ENCODE measurements at regions not wholly inside any gene's neighbourhood (a gene's known extent, or its start where the extent isn't known, plus 50 kb on each side); places are given as distances from the start of the nearest gene placed in this dataset.

DNA sequence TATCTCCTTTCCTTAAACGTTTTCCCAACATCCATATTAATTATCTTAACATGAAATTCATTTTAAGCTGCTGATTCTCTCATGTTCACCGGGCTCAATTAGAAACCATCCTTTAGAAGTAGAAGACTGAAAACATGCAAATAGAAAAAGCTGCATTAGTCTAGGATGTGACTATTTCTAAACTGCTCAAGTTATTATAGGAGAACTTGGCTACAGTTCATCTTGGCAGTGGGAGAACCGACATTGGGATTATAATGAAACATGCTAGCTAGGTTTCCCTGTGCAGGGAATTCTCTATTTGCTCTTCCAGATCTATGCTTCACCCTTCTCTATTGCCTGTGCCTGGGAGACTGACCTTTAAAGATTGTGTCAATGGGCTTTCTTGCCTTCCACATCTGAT lies 151.0 kb upstream of the PPARGC1A start:
- DNase-seq, result no peak

DNA sequence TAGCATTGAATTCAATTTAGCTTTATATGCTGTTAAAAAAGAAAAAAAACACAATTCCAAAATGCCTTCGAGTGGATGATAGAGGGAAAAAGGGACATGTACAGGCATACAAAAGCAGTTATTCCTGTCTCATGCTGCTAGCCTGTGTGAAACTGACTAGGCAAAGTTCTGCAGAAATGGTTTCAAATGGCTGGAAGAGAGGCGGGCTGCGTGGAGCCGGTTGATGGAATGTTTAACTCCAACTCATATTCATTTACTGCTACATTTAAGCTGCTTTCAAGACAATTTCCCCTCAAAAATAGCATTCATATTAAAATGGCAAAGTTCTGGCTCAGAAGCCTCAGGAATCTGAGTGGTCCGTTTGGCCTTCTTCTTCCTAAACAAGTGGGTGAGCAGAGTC lies 143.8 kb upstream of the PPARGC1A start:
- no peak for DNase-seq

DNA sequence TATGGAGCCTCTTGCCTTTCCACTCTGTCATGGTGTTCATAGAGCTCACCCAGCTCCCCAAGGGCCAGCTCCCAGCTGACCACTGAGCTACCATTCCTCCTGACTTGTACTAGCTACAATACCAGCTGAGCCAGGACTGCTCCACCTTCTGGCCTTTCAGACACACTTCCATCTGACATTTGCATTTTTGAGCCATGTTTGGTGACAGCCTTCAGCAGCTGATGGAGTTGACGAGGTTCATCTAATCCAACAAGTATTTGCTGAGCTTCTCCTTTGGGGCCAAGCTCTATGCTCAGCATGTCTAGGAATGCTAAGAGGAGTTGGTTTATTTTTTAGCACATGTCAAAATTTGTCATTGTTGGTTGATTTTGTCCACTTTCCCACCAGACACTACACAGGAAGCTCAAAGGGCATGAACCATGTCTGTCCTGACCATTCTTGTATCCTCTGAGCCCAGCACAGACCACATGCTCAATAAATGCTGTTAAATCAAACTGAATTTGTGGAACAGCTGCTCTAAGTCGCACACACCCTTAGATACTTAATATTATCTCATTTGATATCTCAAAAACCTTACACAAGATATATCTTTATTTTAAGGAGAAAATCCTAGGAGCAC lies 142.6 kb upstream of the PPARGC1A start:
- no peak for DNase-seq

DNA sequence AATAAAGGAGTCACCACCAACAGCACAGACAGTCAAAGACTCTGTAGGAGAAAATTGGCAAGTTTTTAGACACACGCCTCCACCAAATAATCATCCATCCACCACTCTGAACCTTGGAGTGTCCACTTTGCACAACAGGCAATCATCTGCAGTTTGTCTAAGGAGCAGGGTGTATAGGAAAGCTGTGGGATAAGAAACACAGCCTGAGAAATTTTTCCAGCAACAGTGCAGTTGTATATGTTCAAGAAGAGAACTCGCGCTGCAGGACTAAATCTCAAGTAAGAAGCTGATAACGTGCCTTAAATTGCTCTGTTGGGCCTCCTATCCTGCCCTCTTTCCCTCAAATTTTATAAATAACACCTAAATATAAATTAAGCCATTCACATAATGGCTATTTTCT lies 136.7 kb upstream of the PPARGC1A start:
- DNase-seq, result no peak

DNA sequence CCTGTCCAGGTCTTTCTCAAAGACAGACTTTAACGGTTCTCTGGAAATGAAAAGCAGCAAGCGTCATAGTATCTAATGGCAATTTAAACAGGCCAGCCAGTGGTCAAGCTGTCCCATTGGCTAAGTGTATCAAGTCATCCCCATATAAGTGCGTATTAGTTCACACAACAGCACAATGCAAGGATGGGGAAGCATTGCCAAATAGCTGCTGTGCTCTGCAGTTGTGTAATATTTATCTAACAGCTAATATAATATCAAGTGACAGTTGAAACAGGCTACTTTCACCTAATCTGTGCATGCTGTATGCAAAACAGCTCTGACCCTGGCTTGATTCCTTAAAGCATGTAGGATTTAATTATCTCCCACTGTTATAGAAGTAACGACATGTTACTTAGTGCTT lies 134.8 kb upstream of the PPARGC1A start:
- no peak for DNase-seq

DNA sequence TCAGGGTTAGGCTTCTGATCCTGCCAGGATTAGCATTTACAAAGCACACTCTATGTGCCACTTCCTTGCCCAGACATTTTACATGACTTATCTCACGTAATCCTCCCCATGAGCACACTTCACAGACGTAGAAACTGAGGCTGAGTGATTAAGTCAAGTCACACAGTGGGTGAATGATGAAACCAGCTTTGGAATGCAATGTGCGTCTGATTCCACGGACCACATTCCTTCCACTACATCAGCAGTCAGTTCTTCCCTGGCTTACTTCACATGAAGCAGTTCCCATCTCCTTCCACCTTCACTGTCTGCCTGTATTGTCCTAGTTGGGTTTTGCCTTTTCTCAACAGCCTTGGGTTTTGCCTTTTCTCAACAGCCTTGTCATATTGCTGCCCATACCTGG lies 134.3 kb upstream of the PPARGC1A start:
- no peak for DNase-seq

DNA sequence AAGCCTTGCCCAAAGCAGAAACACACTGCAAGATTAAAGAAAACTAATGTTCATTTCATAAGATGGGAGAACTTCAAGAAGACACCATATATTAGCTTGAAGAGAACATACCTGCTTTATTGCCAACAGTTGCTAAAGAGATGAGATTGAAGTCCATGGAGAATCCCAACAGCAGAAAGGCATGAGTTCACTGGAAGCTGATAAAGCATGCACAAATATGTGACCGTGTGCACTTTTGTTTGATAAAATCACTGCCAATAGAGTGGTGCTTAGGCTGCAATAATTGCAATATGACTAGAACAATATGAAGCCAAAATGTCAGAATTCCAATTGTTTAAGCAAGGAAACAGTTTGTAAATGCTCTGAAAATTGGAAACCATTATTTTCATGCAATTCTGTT lies 125.9 kb upstream of the PPARGC1A start:
- no peak for DNase-seq

DNA sequence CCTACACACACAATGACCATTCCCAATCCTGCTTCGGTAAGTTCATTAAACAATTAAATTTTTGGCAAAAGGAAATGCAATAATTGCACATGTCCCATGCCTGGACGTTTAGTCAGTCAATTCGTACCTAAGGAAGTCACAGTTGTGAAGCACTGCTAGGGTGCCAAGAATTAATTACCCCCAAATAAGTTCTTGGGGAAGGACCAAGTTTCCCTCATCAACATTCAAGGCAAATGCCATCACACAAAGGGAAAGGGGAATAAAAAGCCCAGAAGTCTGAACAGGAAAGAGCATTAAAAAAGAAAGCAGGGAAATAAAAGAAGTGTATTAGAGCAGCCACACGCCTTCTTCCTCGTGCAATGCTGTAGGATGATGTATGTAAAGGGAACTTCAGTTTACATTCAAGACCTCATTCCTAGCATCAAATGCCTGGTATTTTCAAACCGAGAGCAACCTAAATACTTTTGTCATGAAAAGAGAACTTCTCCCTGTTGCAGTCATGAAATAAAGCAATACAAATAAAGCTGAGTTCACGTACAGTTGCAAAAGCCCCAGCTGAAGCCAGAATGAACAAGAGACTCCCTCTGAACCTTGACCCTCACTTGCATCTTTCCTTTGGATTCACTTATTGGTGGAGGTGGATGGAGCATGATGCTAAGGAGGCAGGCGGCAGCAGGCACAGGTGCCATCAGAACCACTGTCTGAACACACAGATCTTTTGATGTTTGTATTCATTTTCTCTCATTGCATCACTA lies 124.0 kb upstream of the PPARGC1A start:
- DNase-seq, result no peak

DNA sequence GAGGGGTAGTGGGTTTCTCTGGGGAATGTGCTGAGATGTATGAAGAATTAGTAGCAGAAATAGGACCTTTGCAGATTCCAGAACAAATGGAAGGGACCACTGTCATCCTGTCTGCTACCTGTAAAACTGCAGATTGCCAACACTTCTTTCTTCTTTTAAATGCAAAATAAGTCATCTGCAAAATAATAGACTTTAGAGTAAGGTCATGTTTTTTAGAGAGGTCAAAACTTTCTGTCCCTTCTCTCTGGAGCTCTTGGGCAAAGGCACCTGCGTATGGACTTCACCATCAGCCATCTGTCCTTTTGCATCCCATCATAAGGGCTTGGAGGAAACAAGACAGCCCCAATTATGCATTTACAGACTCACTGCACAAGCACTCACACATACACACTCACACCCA lies 121.1 kb upstream of the PPARGC1A start:
- no peak for DNase-seq

DNA sequence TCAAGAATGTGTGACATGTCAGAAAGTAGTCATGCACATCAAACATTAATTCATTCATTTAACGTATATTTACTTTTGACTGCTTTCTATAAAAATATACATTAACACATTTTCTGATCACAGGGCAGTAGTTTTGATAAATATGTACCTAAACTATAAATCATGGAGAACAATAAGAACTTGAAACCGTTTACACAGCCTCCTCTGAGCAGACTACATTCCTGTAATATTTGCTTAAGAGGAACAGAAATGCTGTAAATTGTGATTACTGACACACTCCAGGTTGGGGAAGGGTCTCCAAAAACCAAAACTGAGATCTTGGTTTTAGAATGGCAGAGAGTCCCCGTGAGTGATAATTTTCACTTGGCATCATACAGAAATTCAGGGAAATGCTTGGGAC lies 120.7 kb upstream of the PPARGC1A start:
- DNase-seq, result no peak

DNA sequence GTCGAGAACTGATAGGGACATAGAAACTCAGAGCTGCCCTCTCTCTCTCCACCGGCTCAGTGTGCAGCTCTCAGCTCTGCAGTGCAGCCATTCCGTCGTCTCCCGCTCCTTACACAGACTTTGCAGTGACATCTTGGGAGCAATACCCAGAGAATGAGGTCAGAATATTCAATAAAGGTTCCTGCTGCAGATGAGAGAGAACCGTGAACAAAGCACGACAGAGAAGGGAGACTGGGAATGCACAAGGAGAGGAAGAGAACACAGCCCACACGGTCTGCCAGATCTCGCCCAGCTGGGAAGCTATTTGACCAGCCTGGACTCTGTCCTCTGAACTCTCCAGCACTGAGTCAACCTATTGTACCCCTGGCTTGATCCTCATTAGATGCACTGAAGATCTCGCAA lies 118.0 kb upstream of the PPARGC1A start:
- no peak for DNase-seq

DNA sequence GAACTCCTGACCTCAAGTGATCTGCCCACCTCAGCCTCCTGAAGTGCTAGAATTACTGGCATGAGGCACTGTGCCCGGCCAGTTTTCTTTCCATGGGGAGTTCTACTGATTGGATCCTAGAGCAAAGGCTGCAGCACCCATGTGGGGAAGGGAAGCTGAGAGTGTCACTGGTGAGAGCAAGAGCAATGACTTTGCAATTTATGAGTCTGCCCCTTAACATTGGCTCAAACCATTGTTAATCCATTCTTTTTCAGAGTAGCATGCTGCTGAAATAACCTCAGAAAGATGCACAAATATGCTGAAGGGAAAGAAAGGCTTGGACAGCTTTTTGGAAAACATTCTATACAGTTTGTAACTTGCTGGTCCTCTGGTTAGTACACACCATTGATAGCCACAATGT lies 116.4 kb upstream of the PPARGC1A start:
- no peak for DNase-seq

DNA sequence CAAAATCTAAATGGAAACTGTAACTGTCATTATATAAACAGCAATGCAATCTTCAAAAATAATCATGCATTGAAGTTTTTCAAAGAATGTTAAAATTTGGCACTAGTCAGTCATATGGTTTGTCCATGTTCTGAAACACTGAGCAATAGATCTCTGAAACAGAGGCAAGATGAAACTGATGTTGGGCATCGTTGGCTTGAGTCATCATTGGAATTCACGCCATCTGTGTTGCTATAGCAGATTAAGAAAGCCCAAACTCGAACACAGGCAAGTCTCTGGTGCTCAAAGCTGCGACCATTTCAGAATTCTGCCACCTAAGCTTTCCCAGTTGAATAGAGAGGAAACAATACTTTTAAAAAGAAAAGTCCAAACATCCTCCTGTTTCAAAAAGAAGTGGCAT lies 114.1 kb upstream of the PPARGC1A start:
- no peak for DNase-seq

DNA sequence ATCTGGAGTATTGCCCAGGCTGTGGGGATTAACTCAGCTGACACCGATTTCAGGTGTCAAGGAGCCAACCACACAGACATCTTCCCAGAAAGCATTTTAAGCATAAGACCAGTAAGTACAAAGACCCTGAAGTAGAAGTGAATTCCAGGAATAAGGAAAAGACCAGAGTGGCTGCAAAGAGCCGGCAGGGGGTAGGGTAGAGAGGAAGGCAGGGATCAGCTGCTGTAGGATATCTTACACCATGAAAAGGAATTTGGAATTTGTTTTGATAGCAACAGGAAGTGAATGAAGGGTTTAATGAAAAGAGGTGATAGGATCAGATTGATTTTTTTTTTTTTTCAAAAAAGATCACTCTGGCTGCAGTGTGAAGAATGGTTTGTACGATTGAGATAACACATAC lies 113.6 kb upstream of the PPARGC1A start:
- DNase-seq, result no peak

DNA sequence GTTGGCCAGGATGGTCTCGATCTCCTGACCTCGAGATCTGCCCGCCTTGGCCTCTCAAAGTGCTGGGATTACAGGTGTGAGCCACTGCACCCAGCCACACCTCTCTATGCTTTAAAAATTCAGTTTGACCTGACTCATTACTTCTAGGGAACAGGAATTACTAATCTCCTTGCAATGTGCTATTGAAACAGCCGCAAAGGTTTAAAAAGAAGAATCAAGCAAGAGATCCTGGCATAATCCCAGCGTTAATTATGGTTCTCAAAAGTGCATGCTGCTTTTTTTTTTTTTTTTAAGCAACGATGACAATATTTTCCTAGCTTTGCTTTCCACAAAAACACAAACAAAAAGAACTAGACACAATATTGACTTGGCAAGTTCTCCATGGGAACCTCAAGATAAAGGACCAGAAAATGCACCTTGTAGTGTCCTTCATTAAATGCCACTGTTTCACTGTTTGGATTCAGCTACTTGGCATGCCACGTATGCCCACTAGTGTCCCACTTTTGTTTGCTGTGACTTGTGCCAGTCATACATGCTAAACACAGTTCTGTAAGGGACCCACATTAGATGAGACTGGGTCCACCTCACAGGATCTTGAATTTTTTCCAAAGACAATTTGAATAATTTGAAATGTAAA lies 112.6 kb upstream of the PPARGC1A start:
- no peak for DNase-seq

DNA sequence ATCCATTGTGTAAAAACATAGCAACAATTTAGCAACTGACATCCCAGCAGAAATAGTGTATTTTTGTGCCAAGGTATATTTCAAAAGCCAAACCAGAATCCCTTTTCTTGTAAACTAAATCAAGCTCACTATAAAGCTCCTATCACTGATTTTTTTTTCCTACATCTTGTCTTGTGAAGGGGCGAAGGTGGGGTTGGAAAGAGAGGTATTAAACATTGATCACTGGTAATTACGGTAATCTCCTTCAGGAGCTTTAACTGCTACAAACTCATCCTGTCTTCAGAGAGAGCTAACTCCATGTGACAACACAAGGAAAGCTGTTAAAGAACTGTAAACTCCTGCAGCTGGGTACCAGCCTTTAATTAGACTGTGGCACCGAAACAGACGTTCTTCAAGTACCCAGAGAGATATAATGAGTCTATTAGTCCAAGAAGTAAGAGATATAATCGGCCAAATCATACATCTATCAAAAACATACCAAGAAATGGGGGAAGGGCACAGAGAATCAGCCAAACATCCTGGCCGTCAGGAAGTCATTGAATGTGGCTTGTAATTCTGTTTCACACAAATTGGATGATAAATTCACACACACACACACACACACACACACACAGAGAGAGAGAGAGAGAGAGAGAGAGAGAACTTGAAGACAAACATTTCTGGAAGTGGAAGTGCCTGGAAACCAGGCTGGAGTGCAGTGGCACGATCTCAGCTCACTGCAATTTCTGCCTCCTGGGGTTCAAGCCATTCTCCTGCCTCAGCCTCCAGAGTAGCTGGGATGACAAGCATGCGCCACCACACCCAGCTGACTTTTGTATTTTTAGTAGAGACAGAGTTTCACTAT lies 111.9 kb upstream of the PPARGC1A start:
- DNase-seq, result no peak

DNA sequence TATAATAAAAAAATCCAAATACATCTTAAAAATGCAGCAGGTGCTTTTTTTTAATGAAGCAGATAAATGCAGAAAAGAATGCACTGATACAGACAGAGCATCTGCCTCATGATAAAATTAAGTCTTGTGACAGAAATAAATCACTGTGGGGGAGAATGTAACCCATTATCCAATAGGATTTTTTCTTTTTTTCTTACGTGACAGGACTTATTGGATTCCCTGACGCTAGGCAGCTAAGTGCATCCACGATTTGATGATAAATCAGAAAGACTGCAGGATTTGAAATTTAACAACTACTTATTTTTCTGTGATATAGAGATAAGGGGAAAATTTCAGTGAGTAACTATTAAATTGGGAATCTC lies 110.6 kb upstream of the PPARGC1A start:
- DNase-seq, result no peak

DNA sequence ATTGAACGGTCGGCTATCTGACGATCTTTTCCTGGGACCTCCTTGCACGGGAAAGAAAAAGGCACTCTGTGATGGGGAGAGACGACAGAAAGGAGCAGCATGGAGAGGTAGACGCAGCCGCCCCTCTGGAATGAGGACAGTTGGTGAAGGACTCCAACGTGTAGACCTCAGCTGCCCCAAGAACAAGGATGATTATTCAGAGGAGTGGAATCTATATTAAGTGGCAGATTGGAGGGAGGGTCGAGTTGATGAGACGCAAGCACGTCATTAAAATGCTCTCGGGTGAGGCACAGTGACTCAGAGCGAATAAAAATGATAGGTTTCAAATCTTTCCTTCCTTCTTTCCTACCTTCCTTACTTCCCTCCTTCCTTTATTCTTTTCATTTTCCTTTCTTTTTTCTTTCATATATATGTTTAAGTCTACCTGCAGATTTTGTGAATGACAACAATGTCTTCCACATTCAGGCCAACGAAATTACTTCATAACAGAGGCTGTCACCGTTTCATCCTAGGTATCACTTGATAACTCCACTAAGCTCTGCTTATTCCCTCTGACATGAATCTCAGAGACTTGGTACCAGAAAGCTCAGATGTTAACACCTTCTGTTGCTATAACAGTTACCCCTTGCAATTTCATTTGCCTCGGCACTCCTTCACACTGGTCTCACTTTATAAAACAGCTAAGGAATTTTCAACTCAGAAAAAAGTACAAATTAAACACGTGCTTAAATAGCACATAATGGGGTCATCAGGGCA lies 110.0 kb upstream of the PPARGC1A start:
- DNase-seq, result no peak

DNA sequence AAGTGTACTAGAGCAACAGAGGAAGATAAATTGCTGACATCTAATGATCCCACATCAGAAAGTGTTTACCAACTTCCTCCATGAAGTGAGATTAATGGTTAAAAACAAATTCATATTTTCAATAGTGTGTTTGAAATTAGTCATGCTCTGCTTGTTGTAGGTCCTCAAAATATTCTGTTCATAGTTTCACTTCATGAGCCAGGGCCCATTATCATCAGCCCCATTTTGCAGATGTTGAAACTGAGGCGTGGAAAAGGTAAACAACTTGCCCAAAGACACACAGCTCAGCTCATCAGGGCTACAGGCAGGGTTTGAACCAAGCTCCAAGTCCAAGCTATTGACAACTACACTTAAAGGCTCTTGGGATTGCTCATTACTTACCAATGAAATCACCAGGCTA lies 103.5 kb upstream of the PPARGC1A start:
- no peak for DNase-seq

DNA sequence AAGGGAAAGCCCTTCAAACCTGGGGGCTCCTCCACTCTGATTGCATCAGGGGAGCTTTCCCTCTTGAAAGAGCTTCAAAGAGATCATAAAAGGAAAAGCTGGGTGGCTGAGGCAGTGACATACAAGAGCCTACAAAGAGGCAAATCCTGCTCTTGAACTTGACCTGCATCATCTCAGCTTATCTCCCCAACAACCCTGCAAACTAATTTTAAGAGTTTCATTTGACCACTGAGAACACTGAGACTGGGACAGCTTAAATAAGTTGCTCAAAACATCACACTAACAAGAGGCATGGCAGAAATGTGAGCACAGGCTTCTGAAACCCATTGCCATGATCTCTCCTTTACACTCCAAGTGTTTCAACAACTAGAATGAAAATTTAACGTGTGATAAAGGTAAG lies 101.6 kb upstream of the PPARGC1A start:
- no peak for DNase-seq

DNA sequence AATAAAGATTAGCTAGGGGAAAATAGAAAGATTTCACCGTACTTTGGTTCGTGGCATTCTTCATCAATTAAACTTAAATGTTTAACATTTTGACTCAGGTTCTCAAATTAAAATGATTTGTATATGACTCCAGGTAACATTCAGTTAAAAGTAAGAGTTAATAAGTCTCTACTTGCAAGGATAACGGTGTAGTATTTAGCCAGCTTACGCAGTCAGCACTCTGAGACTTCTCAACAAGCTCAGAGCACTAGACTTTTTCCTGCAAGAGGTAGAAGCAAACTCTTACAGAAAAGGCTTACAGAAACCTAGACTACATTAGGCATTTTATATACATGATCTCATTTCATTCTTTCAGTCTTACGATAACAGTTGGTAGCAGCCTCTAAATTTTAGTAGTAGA lies 96.4 kb upstream of the PPARGC1A start:
- DNase-seq, result no peak

DNA sequence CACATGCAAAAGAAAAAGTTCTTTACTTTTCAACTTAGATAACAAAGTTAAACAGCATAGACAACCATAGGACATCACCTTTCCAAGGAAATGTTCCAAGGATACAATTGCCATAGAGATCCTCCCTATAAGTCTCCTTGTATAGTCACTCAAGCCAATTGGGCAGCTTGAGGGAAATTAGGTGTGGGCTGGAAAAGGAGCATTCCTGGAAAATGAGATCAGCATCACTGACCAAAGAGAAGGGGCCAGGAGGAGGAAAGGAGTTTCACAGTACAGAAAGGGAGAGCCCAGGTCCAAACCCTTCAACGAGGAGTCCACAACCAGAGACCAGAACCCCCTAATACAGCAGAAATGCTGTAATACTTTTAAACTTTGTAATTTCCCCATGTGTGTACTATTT lies 91.5 kb upstream of the PPARGC1A start:
- no peak for DNase-seq

DNA sequence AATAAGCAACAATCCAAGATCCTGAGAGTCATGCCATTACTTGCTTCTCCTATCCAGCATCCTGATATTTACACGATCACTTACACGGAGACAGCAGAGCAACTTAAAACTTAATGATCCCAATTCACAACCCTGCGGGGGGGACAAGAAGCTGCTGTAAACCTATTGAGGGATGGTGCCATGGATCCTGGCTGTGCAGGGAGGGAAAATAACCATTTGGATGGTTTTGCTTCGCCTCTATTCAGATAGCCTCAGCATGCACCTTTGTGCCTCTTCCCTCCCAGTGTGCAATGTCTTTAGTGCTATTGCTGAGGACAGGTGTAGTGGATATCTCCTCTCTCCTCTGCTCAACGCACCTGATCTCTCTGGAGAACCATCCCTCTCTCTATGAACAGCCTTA lies 89.7 kb upstream of the PPARGC1A start:
- no peak for DNase-seq
